SK-N-SH treated with all-trans-retinoic acid at 6 μM for 48 hours (cell line): ENCODE measurements at regions not wholly inside any gene's neighbourhood (a gene's known extent, or its start where the extent isn't known, plus 50 kb on each side); places are given as distances from the start of the nearest gene placed in this dataset.

Experiments used
- CSDC2 ChIP-seq: fragments of 250-450 bp; sonication (Bioruptor Pico); IDR thresholded peaks from 2 replicates; pipeline ENCODE4 v1.5.0; 2020; ENCODE audit warnings: mild to moderate bottlenecking, moderate library complexity
- CSRNP3 ChIP-seq: fragments of 250-450 bp; sonication (Bioruptor Pico); IDR thresholded peaks from 2 replicates; pipeline ENCODE4 v1.5.1; 2021; ENCODE audit warnings: mild to moderate bottlenecking, moderate library complexity
- GLIS3 ChIP-seq: fragments of 250-450 bp; sonication (Bioruptor Pico); IDR thresholded peaks from 2 replicates; pipeline ENCODE4 v1.5.0; 2020; ENCODE audit warnings: mild to moderate bottlenecking, moderate library complexity
- ISL1 ChIP-seq: fragments of 250-450 bp; sonication (Bioruptor Pico); IDR thresholded peaks from 2 replicates; pipeline ENCODE4 v2.1.2; 2022; ENCODE audit warnings: mild to moderate bottlenecking, moderate library complexity
- PATZ1 ChIP-seq: fragments of 250-450 bp; sonication (Bioruptor Pico); IDR thresholded peaks from 2 replicates; pipeline ENCODE4 v1.8.0; 2020; ENCODE audit warnings: mild to moderate bottlenecking, moderate library complexity, borderline replicate concordance
- PPARA ChIP-seq: fragments of 250-450 bp; sonication (Bioruptor Pico); IDR thresholded peaks from 2 replicates; pipeline ENCODE4 v1.5.0; 2020; ENCODE audit warnings: mild to moderate bottlenecking, borderline replicate concordance
- SNAI2 ChIP-seq: fragments of 250-450 bp; sonication (Bioruptor Pico); IDR thresholded peaks from 2 replicates; pipeline ENCODE4 v1.5.0; 2020; ENCODE audit warnings: mild to moderate bottlenecking, moderate library complexity
- TOX ChIP-seq: fragments of 250-450 bp; sonication (Bioruptor Pico); IDR thresholded peaks from 2 replicates; pipeline ENCODE4 v1.8.0; 2021; ENCODE audit warnings: mild to moderate bottlenecking, moderate library complexity, borderline replicate concordance
- TSHZ2 ChIP-seq: fragments of 250-450 bp; sonication (Bioruptor Pico); IDR thresholded peaks from 2 replicates; pipeline ENCODE4 v1.5.0; 2020; ENCODE audit warnings: mild to moderate bottlenecking, moderate library complexity
- ZC3H10 ChIP-seq: fragments of 250-450 bp; sonication (Bioruptor Pico); IDR thresholded peaks from 2 replicates; pipeline ENCODE4 v1.5.1; 2021; ENCODE audit warnings: mild to moderate bottlenecking, moderate library complexity
- ZFP3 ChIP-seq: fragments of 250-450 bp; sonication (Bioruptor Pico); IDR thresholded peaks from 2 replicates; pipeline ENCODE4 v1.5.0; 2020; ENCODE audit warnings: mild to moderate bottlenecking, moderate library complexity
- ZNF565 ChIP-seq: fragments of 450-650 bp; formaldehyde crosslinking; conservative IDR thresholded peaks from 2 replicates; pipeline ENCODE4 v1.5.0; 2020; ENCODE audit warnings: low read depth, mild to moderate bottlenecking, moderate library complexity
- ZNF70 ChIP-seq: fragments of 450-650 bp; formaldehyde crosslinking; IDR thresholded peaks from 2 replicates; pipeline ENCODE4 v1.5.0; 2020; ENCODE audit warnings: mild to moderate bottlenecking, moderate library complexity

GRCh38 chrX:104400387-104400786 lies 145.7 kb upstream of the ESX1 start:
- no peak for TF ChIP-seq ZFP3 (CRISPR knock-in tag)
- TF ChIP-seq CSDC2: no peak
- no peak for TF ChIP-seq ZC3H10 (CRISPR knock-in tag)
- TF ChIP-seq ZNF70: no peak
- TF ChIP-seq ZNF565 (CRISPR knock-in tag): no peak
- no peak for TF ChIP-seq SNAI2
- TF ChIP-seq PATZ1 (CRISPR knock-in tag): no peak
- no peak for TF ChIP-seq PPARA (CRISPR knock-in tag)
- TF ChIP-seq ISL1 (CRISPR knock-in tag): no peak
- no peak for TF ChIP-seq CSRNP3 (CRISPR knock-in tag)
- TF ChIP-seq TSHZ2 (CRISPR knock-in tag): no peak
- no peak for TF ChIP-seq TOX (CRISPR knock-in tag)
- no peak for TF ChIP-seq GLIS3 (CRISPR knock-in tag)
